Tibial nerve (tissue), 3 donors: ENCODE measurements at regions not wholly inside any gene's neighbourhood (a gene's known extent, or its start where the extent isn't known, plus 50 kb on each side); places are given as distances from the start of the nearest gene placed in this dataset.

ENCODE experiments used
- CTCF ChIP-seq, 5 experiments: fragments of 200-600 bp in 3 of 5; fragments of 450-650 bp in 2 of 5; sonication (generic) in 3 of 5; IDR thresholded peaks; one replicate each; pipeline ENCODE4 v1.5.1; 2016 to 2019; ENCODE audit warnings: antibody characterized with exemption in 5 of 5, mild to moderate bottlenecking in 3 of 5, moderate library complexity in 2 of 5
- POLR2A ChIP-seq, 2 donors: fragments of 450-650 bp; IDR thresholded peaks; one replicate each; pipeline ENCODE4 v1.6.1; 2017; ENCODE audit warnings: antibody characterized with exemption in 2 of 2, mild to moderate bottlenecking in 2 of 2, moderate library complexity in 2 of 2

GRCh38 chr4:152039023-152039481 lies 278.2 kb upstream of the GATB start:
- TF ChIP-seq POLR2A (IDR thresholded peaks at IDR 0.05) (no peak), CTCF (IDR thresholded peaks at IDR 0.05) (no peak)
